HepG2 (cell line): ENCODE measurements at regions not wholly inside any gene's neighbourhood (a gene's known extent, or its start where the extent isn't known, plus 50 kb on each side); places are given as distances from the start of the nearest gene placed in this dataset.

Experiments
- CEBPB ChIP-seq: IDR thresholded peaks from 2 replicates; pipeline ENCODE4 v1.6.1; 2011; ENCODE audit warnings: low read depth, low read length, improper control_type of control experiment, borderline replicate concordance
- KDM1A ChIP-seq: IDR thresholded peaks from 2 replicates; pipeline ENCODE4 v1.6.1; 2016; ENCODE audit warnings: missing compliant biosample characterization
- RAD21 ChIP-seq: fragments of 450-650 bp; formaldehyde crosslinking; IDR thresholded peaks from 2 replicates; pipeline ENCODE4 v1.5.0; 2020; ENCODE audit warnings: mild to moderate bottlenecking
- RARA ChIP-seq: IDR thresholded peaks from 2 replicates; pipeline ENCODE4 v1.6.1; 2016; ENCODE audit warnings: missing genetic modification reagents, missing compliant biosample characterization
- SUZ12 ChIP-seq: fragments of 150-350 bp; IDR thresholded peaks from 2 replicates; pipeline ENCODE4 v1.6.1; 2014; ENCODE audit warnings: low read depth, low read length
- TP53 ChIP-seq: sonication (generic); formaldehyde crosslinking; conservative IDR thresholded peaks from 2 replicates; pipeline ENCODE4 v1.4.0; 2020; ENCODE audit warnings: missing genetic modification reagents
- UBTF ChIP-seq: sonication (generic); formaldehyde crosslinking; IDR thresholded peaks from 2 replicates; pipeline ENCODE4 v1.4.0; 2020; ENCODE audit warnings: mild to moderate bottlenecking, missing genetic modification reagents
- ZNF121 ChIP-seq: sonication (generic); formaldehyde crosslinking; IDR thresholded peaks from 2 replicates; pipeline ENCODE4 v1.5.0; 2020; ENCODE audit warnings: mild to moderate bottlenecking, missing genetic modification reagents
- ZNF335 ChIP-seq: sonication (generic); formaldehyde crosslinking; IDR thresholded peaks from 2 replicates; pipeline ENCODE4 v1.4.0; 2020; ENCODE audit warnings: missing genetic modification reagents
- ZNF703 ChIP-seq: sonication (generic); formaldehyde crosslinking; IDR thresholded peaks from 2 replicates; pipeline ENCODE4 v1.5.1; 2020; ENCODE audit warnings: missing genetic modification reagents, mild to moderate bottlenecking, moderate library complexity, borderline replicate concordance

GRCh38 chr18:49697757-49698524, 115.4 kb downstream of the ACAA2 start:
- TF ChIP-seq RARA (CRISPR knock-in tag), result no peak
- TF ChIP-seq ZNF335 (CRISPR knock-in tag), result no peak
- TF ChIP-seq CEBPB, result no peak
- TF ChIP-seq ZNF121 (CRISPR knock-in tag), result no peak
- no peak for TF ChIP-seq KDM1A (CRISPR knock-in tag)
- TF ChIP-seq SUZ12, result no peak
- no peak for TF ChIP-seq ZNF703 (CRISPR knock-in tag)
- no peak for TF ChIP-seq RAD21 (CRISPR knock-in tag)
- no peak for TF ChIP-seq UBTF
- TF ChIP-seq TP53 (CRISPR knock-in tag), result no peak
